ENCODE measurements at regions not wholly inside any gene's neighbourhood (a gene's known extent, or its start where the extent isn't known, plus 50 kb on each side); places are given as distances from the start of the nearest gene placed in this dataset.

- no peak overlapping the region for H3K9ac ChIP-seq (ENCODE audit: insufficient read length, low read depth)
- H3K27me3 ChIP-seq (ENCODE audit: insufficient read depth, insufficient read length) = no peaks in the 10 kb centered on the region
- H3K36me3 ChIP-seq (ENCODE audit: insufficient read depth, insufficient read length, low read length) = no peaks in the 10 kb centered on the region
- no peaks in the 10 kb centered on the region for H3K9me3 ChIP-seq (ENCODE audit: insufficient read depth, low read length)
- H3K4me1 ChIP-seq (ENCODE audit: insufficient read depth, insufficient read length) = no peaks in the 10 kb centered on the region
- DNase-seq (ENCODE audit: low read depth, low spot score) = no peak
- TF ChIP-seq ZNF274 (IDR thresholded peaks at IDR 0.05; ENCODE audit: low read depth, low read length) (no peak), YY1 (IDR thresholded peaks at IDR 0.05; ENCODE audit: insufficient read depth, insufficient read length) (no peak), SUZ12 (IDR thresholded peaks at IDR 0.05; ENCODE audit: extremely low read depth, insufficient read depth, insufficient read length) (no peak)
- no peak overlapping the region for H3K4me3 ChIP-seq (ENCODE audit: insufficient read length, low read depth)
Measured at GRCh38 chr21:18913914-18914313, 510.3 kb upstream of the TMPRSS15 start.

- TF ChIP-seq ZNF274 (IDR thresholded peaks at IDR 0.05; ENCODE audit: low read depth, low read length) (no peak), YY1 (IDR thresholded peaks at IDR 0.05; ENCODE audit: insufficient read depth, insufficient read length) (no peak), SUZ12 (IDR thresholded peaks at IDR 0.05; ENCODE audit: extremely low read depth, insufficient read depth, insufficient read length) (no peak)
- no peak overlapping the region for H3K4me3 ChIP-seq (ENCODE audit: insufficient read length, low read depth)
- H3K36me3 ChIP-seq (ENCODE audit: insufficient read depth, insufficient read length, low read length) = no peaks in the 10 kb centered on the region
- no peak overlapping the region for H3K9ac ChIP-seq (ENCODE audit: insufficient read length, low read depth)
- no peaks in the 10 kb centered on the region for H3K27me3 ChIP-seq (ENCODE audit: insufficient read depth, insufficient read length)
- DNase-seq (ENCODE audit: low read depth, low spot score) = no peak
- H3K4me1 ChIP-seq (ENCODE audit: insufficient read depth, insufficient read length) = no peaks in the 10 kb centered on the region
- no peaks in the 10 kb centered on the region for H3K9me3 ChIP-seq (ENCODE audit: insufficient read depth, low read length)
Measured at GRCh38 chr21:18914570-18914969, 511.0 kb upstream of the TMPRSS15 start.

GRCh38 chr21:18917622-18918021 is 514.0 kb upstream of the TMPRSS15 start:
- Histone ChIP-seq H3K27me3 (ENCODE audit: insufficient read depth, insufficient read length) (no peaks in the 10 kb centered on the region), H3K9ac (ENCODE audit: insufficient read length, low read depth) (no peak overlapping the region), H3K4me1 (ENCODE audit: insufficient read depth, insufficient read length) (no peaks in the 10 kb centered on the region), H3K4me3 (ENCODE audit: insufficient read length, low read depth) (no peak overlapping the region), H3K9me3 (ENCODE audit: insufficient read depth, low read length) (no peaks in the 10 kb centered on the region), H3K36me3 (ENCODE audit: insufficient read depth, insufficient read length, low read length) (no peaks in the 10 kb centered on the region)
- no peak for DNase-seq (ENCODE audit: low read depth, low spot score)
- TF ChIP-seq ZNF274 (IDR thresholded peaks at IDR 0.05; ENCODE audit: low read depth, low read length) = no peak
- no peak for TF ChIP-seq SUZ12 (IDR thresholded peaks at IDR 0.05; ENCODE audit: extremely low read depth, insufficient read depth, insufficient read length)
- TF ChIP-seq YY1 (IDR thresholded peaks at IDR 0.05; ENCODE audit: insufficient read depth, insufficient read length) = no peak

- no peaks in the 10 kb centered on the region for H3K27me3 ChIP-seq (ENCODE audit: insufficient read depth, insufficient read length)
- H3K4me3 ChIP-seq (ENCODE audit: insufficient read length, low read depth) = no peak overlapping the region
- H3K36me3 ChIP-seq (ENCODE audit: insufficient read depth, insufficient read length, low read length) = no peaks in the 10 kb centered on the region
- no peak for TF ChIP-seq SUZ12 (IDR thresholded peaks at IDR 0.05; ENCODE audit: extremely low read depth, insufficient read depth, insufficient read length)
- TF ChIP-seq YY1 (IDR thresholded peaks at IDR 0.05; ENCODE audit: insufficient read depth, insufficient read length) = no peak
- TF ChIP-seq ZNF274 (IDR thresholded peaks at IDR 0.05; ENCODE audit: low read depth, low read length) = no peak
- H3K9me3 ChIP-seq (ENCODE audit: insufficient read depth, low read length) = no peaks in the 10 kb centered on the region
- DNase-seq (ENCODE audit: low read depth, low spot score) = no peak
- no peaks in the 10 kb centered on the region for H3K4me1 ChIP-seq (ENCODE audit: insufficient read depth, insufficient read length)
- no peak overlapping the region for H3K9ac ChIP-seq (ENCODE audit: insufficient read length, low read depth)
Measured at GRCh38 chr21:18931237-18931636, 527.7 kb upstream of the TMPRSS15 start.

- TF ChIP-seq ZNF274 (IDR thresholded peaks at IDR 0.05; ENCODE audit: low read depth, low read length) (no peak), SUZ12 (IDR thresholded peaks at IDR 0.05; ENCODE audit: extremely low read depth, insufficient read depth, insufficient read length) (no peak), YY1 (IDR thresholded peaks at IDR 0.05; ENCODE audit: insufficient read depth, insufficient read length) (no peak)
- no peak overlapping the region for H3K4me3 ChIP-seq (ENCODE audit: insufficient read length, low read depth)
- no peak for DNase-seq (ENCODE audit: low read depth, low spot score)
- H3K36me3 ChIP-seq (ENCODE audit: insufficient read depth, insufficient read length, low read length) = no peaks in the 10 kb centered on the region
- H3K9ac ChIP-seq (ENCODE audit: insufficient read length, low read depth) = no peak overlapping the region
- H3K4me1 ChIP-seq (ENCODE audit: insufficient read depth, insufficient read length) = no peaks in the 10 kb centered on the region
- 0 out of 2 replicates have a peak, but pooled peaks cover 4% of the 10 kb centered on the region for H3K9me3 ChIP-seq (ENCODE audit: insufficient read depth, low read length)
- no peaks in the 10 kb centered on the region for H3K27me3 ChIP-seq (ENCODE audit: insufficient read depth, insufficient read length)
Measured at GRCh38 chr21:18937337-18937736, 533.8 kb upstream of the TMPRSS15 start.

GRCh38 chr21:18940791-18941190 is 537.2 kb upstream of the TMPRSS15 start:
- 0 out of 2 replicates have a peak, but pooled peaks cover 4% of the 10 kb centered on the region for H3K9me3 ChIP-seq (ENCODE audit: insufficient read depth, low read length)

GRCh38 chr21:18950045-18950740 is 546.6 kb upstream of the TMPRSS15 start:
- no peak for TF ChIP-seq ZNF274 (IDR thresholded peaks at IDR 0.05; ENCODE audit: low read depth, low read length)
- no peak for TF ChIP-seq YY1 (IDR thresholded peaks at IDR 0.05; ENCODE audit: insufficient read depth, insufficient read length)
- TF ChIP-seq SUZ12 (IDR thresholded peaks at IDR 0.05; ENCODE audit: extremely low read depth, insufficient read depth, insufficient read length) = no peak
- Histone ChIP-seq H3K27me3 (ENCODE audit: insufficient read depth, insufficient read length) (no peaks in the 10 kb centered on the region), H3K9ac (ENCODE audit: insufficient read length, low read depth) (no peak overlapping the region), H3K9me3 (ENCODE audit: insufficient read depth, low read length) (no peaks in the 10 kb centered on the region), H3K36me3 (ENCODE audit: insufficient read depth, insufficient read length, low read length) (no peaks in the 10 kb centered on the region), H3K4me3 (ENCODE audit: insufficient read length, low read depth) (no peak overlapping the region), H3K4me1 (ENCODE audit: insufficient read depth, insufficient read length) (no peaks in the 10 kb centered on the region)
- no peak for DNase-seq (ENCODE audit: low read depth, low spot score)

More at GRCh38 chr21:18940791-18941190, 537.2 kb upstream of the TMPRSS15 start:
- no peak for DNase-seq (ENCODE audit: low read depth, low spot score)
- Histone ChIP-seq H3K4me3 (ENCODE audit: insufficient read length, low read depth) (no peak overlapping the region), H3K9ac (ENCODE audit: insufficient read length, low read depth) (no peak overlapping the region), H3K36me3 (ENCODE audit: insufficient read depth, insufficient read length, low read length) (no peaks in the 10 kb centered on the region), H3K27me3 (ENCODE audit: insufficient read depth, insufficient read length) (no peaks in the 10 kb centered on the region), H3K4me1 (ENCODE audit: insufficient read depth, insufficient read length) (no peaks in the 10 kb centered on the region)
- TF ChIP-seq ZNF274 (IDR thresholded peaks at IDR 0.05; ENCODE audit: low read depth, low read length) (no peak), SUZ12 (IDR thresholded peaks at IDR 0.05; ENCODE audit: extremely low read depth, insufficient read depth, insufficient read length) (no peak), YY1 (IDR thresholded peaks at IDR 0.05; ENCODE audit: insufficient read depth, insufficient read length) (no peak)

Data from NT2/D1 (cell line).